Cardiac muscle cell (in vitro differentiated cells and primary cell): ENCODE measurements at regions not wholly inside any gene's neighbourhood (a gene's known extent, or its start where the extent isn't known, plus 50 kb on each side); places are given as distances from the start of the nearest gene placed in this dataset.

Source experiments
- DNase-seq, 2 donors: peaks; one replicate each; pipeline versions ENCODE4 v3.0.0 to v3.0.0-alpha.2; 2010 to 2017; ENCODE audit warnings: low read depth in 1 of 2, low spot score in 1 of 2
- H3K27ac ChIP-seq: fragments of 200-600 bp; sonication (generic); 2 replicates; pipeline ENCODE4 v1.5.1; 2016
- H3K27me3 ChIP-seq: fragments of 200-600 bp; sonication (generic); 2 replicates; pipeline ENCODE4 v1.6.0; 2016; ENCODE audit warnings: control low read depth
- H3K36me3 ChIP-seq: fragments of 200-600 bp; sonication (generic); 2 replicates; pipeline ENCODE4 v1.5.1; 2016; ENCODE audit warnings: control low read depth
- H3K4me1 ChIP-seq: fragments of 200-600 bp; sonication (generic); 2 replicates; pipeline ENCODE4 v1.8.1; 2017; ENCODE audit warnings: low read depth, mild to moderate bottlenecking, mixed run types
- H3K4me3 ChIP-seq: fragments of 200-600 bp; sonication (generic); 2 replicates; pipeline ENCODE4 v1.5.1; 2016; ENCODE audit warnings: mild to moderate bottlenecking
- H3K9me3 ChIP-seq: fragments of 200-600 bp; sonication (generic); 2 replicates; pipeline ENCODE4 v1.5.1; 2017; ENCODE audit warnings: low read depth, mild to moderate bottlenecking, control low read depth
- CTCF ChIP-seq: IDR thresholded peaks from 2 replicates; pipeline ENCODE4 v1.5.1; 2012; ENCODE audit warnings: low read depth, mild to moderate bottlenecking, low read length

- Histone ChIP-seq H3K36me3 (no peaks in the 10 kb centered on the region), H3K27ac (no peak overlapping the region), H3K4me3 (no peak overlapping the region), H3K9me3 (no peaks in the 10 kb centered on the region), H3K27me3 (no peaks in the 10 kb centered on the region), H3K4me1 (no peaks in the 10 kb centered on the region)
- no peak for TF ChIP-seq CTCF
- DNase-seq: no peak
These were observed 671.0 kb downstream of the VRK1 start for GRCh38 chr14:97468220-97468619.

GRCh38 chr14:97477353-97477752 lies 680.2 kb downstream of the VRK1 start:
- Histone ChIP-seq H3K9me3 (no peaks in the 10 kb centered on the region), H3K27me3 (no peaks in the 10 kb centered on the region), H3K4me1 (no peaks in the 10 kb centered on the region), H3K36me3 (no peaks in the 10 kb centered on the region), H3K4me3 (no peak overlapping the region), H3K27ac (no peak overlapping the region)
- DNase-seq: no peak
- no peak for TF ChIP-seq CTCF

- no peak for TF ChIP-seq CTCF
These were observed 688.0 kb downstream of the VRK1 start for GRCh38 chr14:97485201-97485600.

GRCh38 chr14:97486601-97487120 lies 689.5 kb downstream of the VRK1 start:
- DNase-seq: no peak
- Histone ChIP-seq H3K27me3 (no peaks in the 10 kb centered on the region), H3K36me3 (no peaks in the 10 kb centered on the region), H3K4me3 (no peak overlapping the region), H3K27ac (no peak overlapping the region), H3K4me1 (no peaks in the 10 kb centered on the region), H3K9me3 (no peaks in the 10 kb centered on the region)
- no peak for TF ChIP-seq CTCF

More at GRCh38 chr14:97485201-97485600, 688.0 kb downstream of the VRK1 start:
- Histone ChIP-seq H3K4me1 (no peaks in the 10 kb centered on the region), H3K27ac (no peak overlapping the region), H3K4me3 (no peak overlapping the region), H3K36me3 (no peaks in the 10 kb centered on the region), H3K27me3 (no peaks in the 10 kb centered on the region), H3K9me3 (no peaks in the 10 kb centered on the region)
- DNase-seq: peak in 1 of 2 donors; percentile 7

GRCh38 chr14:97489750-97490149 lies 692.6 kb downstream of the VRK1 start:
- Histone ChIP-seq H3K4me1 (no peaks in the 10 kb centered on the region), H3K27me3 (no peaks in the 10 kb centered on the region), H3K9me3 (no peaks in the 10 kb centered on the region), H3K36me3 (no peaks in the 10 kb centered on the region), H3K27ac (no peak overlapping the region), H3K4me3 (no peak overlapping the region)
- DNase-seq: no peak
- TF ChIP-seq CTCF: no peak
